ENCODE measurements at regions not wholly inside any gene's neighbourhood (a gene's known extent, or its start where the extent isn't known, plus 50 kb on each side); places are given as distances from the start of the nearest gene placed in this dataset.

GRCh38 chr6:40322336-40322735 is 264.8 kb downstream of the LRFN2 start:
- Histone ChIP-seq H3K9ac (ENCODE audit: insufficient read depth, low read depth, low read length) (no peak overlapping the region), H4K20me1 (ENCODE audit: insufficient read depth, low read length) (no peaks in the 10 kb centered on the region), H3K4me1 (ENCODE audit: insufficient read depth, low read length) (no peaks in the 10 kb centered on the region), H3K27me3 (ENCODE audit: control insufficient read depth in 1 of 2, insufficient read depth in 2 of 2, low read length in 2 of 2) (peaks cover 3 to 17% of the 10 kb centered on the region in 2 experiments; a peak in 3 of 5 replicates), H3K4me3 (replicated peaks in 1 of 3; ENCODE audit: insufficient read depth in 1 of 3, low read depth in 2 of 3, low read length in 3 of 3) (no peak overlapping the region), H3K4me2 (ENCODE audit: low read depth, low read length) (no peak overlapping the region), H3K79me2 (ENCODE audit: insufficient read depth, low read length) (no peaks in the 10 kb centered on the region), H3K27ac (ENCODE audit: extremely low read length, insufficient read depth, low read length) (no peak overlapping the region), H3K36me3 (replicated peaks in 1 of 2; ENCODE audit: control insufficient read depth in 1 of 2, insufficient read depth in 2 of 2, low read length in 2 of 2) (no peaks in the 10 kb centered on the region), H2AFZ (ENCODE audit: low read length) (no peak overlapping the region), H3K9me3 (ENCODE audit: low read length) (no peaks in the 10 kb centered on the region)
- TF ChIP-seq SRSF4 (IDR thresholded peaks at IDR 0.05; ENCODE audit: low read depth, low read length, poor library complexity, severe bottlenecking): no peak
- TF ChIP-seq ELK4 (CRISPR knock-in tag; IDR thresholded peaks at IDR 0.05; ENCODE audit: borderline replicate concordance): no peak
- TF ChIP-seq NCOA5 (CRISPR knock-in tag; IDR thresholded peaks at IDR 0.05): no peak
- no peak for TF ChIP-seq ZSCAN20 (CRISPR knock-in tag; IDR thresholded peaks at IDR 0.05; ENCODE audit: borderline replicate concordance)
- no peak for TF ChIP-seq RBM22 (optimal IDR thresholded peaks at IDR 0.05; ENCODE audit: low read length)
- no peak for TF ChIP-seq NR0B2 (CRISPR knock-in tag; IDR thresholded peaks at IDR 0.05)
- no peak for TF ChIP-seq ZBTB1 (CRISPR knock-in tag; IDR thresholded peaks at IDR 0.05; ENCODE audit: borderline replicate concordance)
- 0% methylated on average over 9 of the region's 9 CpGs for WGBS (ENCODE audit: low lambda C conversion rate)
- intact Hi-C loops (cut with micrococcal nuclease; ENCODE audit: unreplicated experiment): loop anchor here (10.0 kb wide), 1 partner anchor 742 kb away; no protein-coding TSS in a partner anchor
- ATAC-seq (no peak), FAIRE-seq (no peak), DNase-seq (ENCODE audit: low spot score) (no peak)
- ChIA-PET CTCF (ENCODE audit: low intra/inter-chr PET ratio, low total read pairs) (no interaction called here), POLR2A (no interaction called here)
- BruUV-seq (replicated peaks): no TSS peak
- in situ Hi-C loops (cut with HindIII; ENCODE audit: extremely low pct_ligation_motif_present, low pct_unique_long_range_greater_than_20kb): no loop called here

DNA sequence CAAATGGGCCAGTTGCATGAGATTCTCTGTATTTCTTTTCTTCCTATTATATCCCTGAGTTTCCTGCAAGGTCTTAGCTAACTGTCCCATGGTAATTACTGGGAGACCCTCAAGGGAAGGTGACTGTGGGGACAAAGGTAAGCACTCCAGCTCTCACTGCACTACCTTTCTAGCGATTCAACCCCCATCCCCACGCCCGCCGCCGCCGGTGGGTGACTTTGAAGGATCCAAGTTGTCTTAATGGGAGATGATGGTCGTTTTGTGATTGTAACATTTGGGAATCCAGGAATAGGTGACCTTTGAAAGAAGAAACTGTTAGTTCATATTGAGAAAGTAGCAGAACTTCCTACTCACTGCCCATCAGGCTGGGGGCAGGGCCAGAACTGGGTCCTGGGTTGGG is 265.5 kb downstream of the LRFN2 start:
- H4K20me1 ChIP-seq (ENCODE audit: insufficient read depth, low read length): no peaks in the 10 kb centered on the region
- peaks cover 3 to 17% of the 10 kb centered on the region in 2 experiments; a peak in 3 of 5 replicates for H3K27me3 ChIP-seq (ENCODE audit: control insufficient read depth in 1 of 2, insufficient read depth in 2 of 2, low read length in 2 of 2)
- CTCF ChIA-PET (ENCODE audit: low intra/inter-chr PET ratio, low total read pairs): no interaction called here
- H2AFZ ChIP-seq (ENCODE audit: low read length): no peak overlapping the region
- no peaks in the 10 kb centered on the region for H3K79me2 ChIP-seq (ENCODE audit: insufficient read depth, low read length)
- ATAC-seq: no peak
- WGBS (ENCODE audit: low lambda C conversion rate): 46% methylated on average over 7 of the region's 7 CpGs
- in situ Hi-C loops (cut with HindIII; ENCODE audit: extremely low pct_ligation_motif_present, low pct_unique_long_range_greater_than_20kb) (no loop called here), intact Hi-C loops (cut with micrococcal nuclease; ENCODE audit: unreplicated experiment) (loop anchor here (10.0 kb wide), 1 partner anchor 743 kb away; no protein-coding TSS in a partner anchor)
- no peaks in the 10 kb centered on the region for H3K36me3 ChIP-seq (replicated peaks in 1 of 2; ENCODE audit: control insufficient read depth in 1 of 2, insufficient read depth in 2 of 2, low read length in 2 of 2)
- H3K9me3 ChIP-seq (ENCODE audit: low read length): no peaks in the 10 kb centered on the region
- no peak for FAIRE-seq
- BruUV-seq (replicated peaks): no TSS peak
- no peak overlapping the region for H3K9ac ChIP-seq (ENCODE audit: insufficient read depth, low read depth, low read length)
- no peak overlapping the region for H3K4me3 ChIP-seq (replicated peaks in 1 of 3; ENCODE audit: insufficient read depth in 1 of 3, low read depth in 2 of 3, low read length in 3 of 3)
- H3K4me2 ChIP-seq (ENCODE audit: low read depth, low read length): no peak overlapping the region
- no peak overlapping the region for H3K27ac ChIP-seq (ENCODE audit: extremely low read length, insufficient read depth, low read length)
- no peak for DNase-seq (ENCODE audit: low spot score)
- no peaks in the 10 kb centered on the region for H3K4me1 ChIP-seq (ENCODE audit: insufficient read depth, low read length)
- POLR2A ChIA-PET: no interaction called here
- TF ChIP-seq REXO4 (CRISPR knock-in tag; IDR thresholded peaks at IDR 0.05; ENCODE audit: borderline replicate concordance): no peak
- no peak for TF ChIP-seq POGZ (CRISPR knock-in tag; IDR thresholded peaks at IDR 0.05)
- no peak for TF ChIP-seq ZNF646 (CRISPR knock-in tag; IDR thresholded peaks at IDR 0.05)
- no peak for TF ChIP-seq HOXA5 (CRISPR knock-in tag; IDR thresholded peaks at IDR 0.05)
